ENCODE measurements at regions not wholly inside any gene's neighbourhood (a gene's known extent, or its start where the extent isn't known, plus 50 kb on each side); places are given as distances from the start of the nearest gene placed in this dataset.

DNA sequence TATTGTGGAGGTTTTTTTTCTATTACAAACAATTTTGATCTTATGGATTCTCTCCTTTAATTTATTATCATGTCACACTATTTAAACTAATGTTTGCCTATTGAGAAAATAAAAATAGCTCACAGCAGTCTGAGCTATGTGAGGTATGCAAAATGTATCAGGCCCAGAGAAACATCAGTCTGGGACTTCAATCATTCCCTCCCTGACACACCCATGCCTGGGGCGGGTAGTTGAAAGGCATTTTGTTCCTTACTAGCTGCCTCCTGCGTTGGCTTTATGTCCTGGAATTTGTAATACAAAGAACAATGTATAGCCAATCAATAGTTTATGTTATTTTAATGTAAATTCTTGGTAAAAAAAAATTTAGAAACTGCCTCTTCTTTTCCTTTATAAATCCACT is 403.3 kb downstream of the EPM2A start:
- TF ChIP-seq POLR2AphosphoS5 (IDR thresholded peaks at IDR 0.05) (no peak), POLR2A (IDR thresholded peaks at IDR 0.05) (no peak), EP300 (IDR thresholded peaks at IDR 0.05) (no peak)
- TF ChIP-seq, protein P1, sequence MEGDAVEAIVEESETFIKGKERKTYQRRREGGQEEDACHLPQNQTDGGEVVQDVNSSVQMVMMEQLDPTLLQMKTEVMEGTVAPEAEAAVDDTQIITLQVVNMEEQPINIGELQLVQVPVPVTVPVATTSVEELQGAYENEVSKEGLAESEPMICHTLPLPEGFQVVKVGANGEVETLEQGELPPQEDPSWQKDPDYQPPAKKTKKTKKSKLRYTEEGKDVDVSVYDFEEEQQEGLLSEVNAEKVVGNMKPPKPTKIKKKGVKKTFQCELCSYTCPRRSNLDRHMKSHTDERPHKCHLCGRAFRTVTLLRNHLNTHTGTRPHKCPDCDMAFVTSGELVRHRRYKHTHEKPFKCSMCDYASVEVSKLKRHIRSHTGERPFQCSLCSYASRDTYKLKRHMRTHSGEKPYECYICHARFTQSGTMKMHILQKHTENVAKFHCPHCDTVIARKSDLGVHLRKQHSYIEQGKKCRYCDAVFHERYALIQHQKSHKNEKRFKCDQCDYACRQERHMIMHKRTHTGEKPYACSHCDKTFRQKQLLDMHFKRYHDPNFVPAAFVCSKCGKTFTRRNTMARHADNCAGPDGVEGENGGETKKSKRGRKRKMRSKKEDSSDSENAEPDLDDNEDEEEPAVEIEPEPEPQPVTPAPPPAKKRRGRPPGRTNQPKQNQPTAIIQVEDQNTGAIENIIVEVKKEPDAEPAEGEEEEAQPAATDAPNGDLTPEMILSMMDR (IDR thresholded peaks at IDR 0.05) = no peak

All from gastroesophageal sphincter (tissue), 3 donors.